HepG2 (cell line): ENCODE measurements at regions not wholly inside any gene's neighbourhood (a gene's known extent, or its start where the extent isn't known, plus 50 kb on each side); places are given as distances from the start of the nearest gene placed in this dataset.

Experiments
- ATAC-seq: fragments of 200-7000 bp; cut with Tn5 transposase; 3 replicates; pipeline ENCODE4 v1.9.1; 2020; ENCODE audit warnings: mild to moderate bottlenecking, moderate library complexity
- BruUV-seq: library from RNA; stranded (reverse); fragments of 400-500 nt; replicated peaks from 2 replicates; lab custom pipeline; 2021; lab: Mats Ljungman, UMichigan
- CTCF ChIA-PET: fragments of 300-600 bp; formaldehyde crosslinking; extraction: SDS; loops from one replicate; lab custom pipeline; 2021; ENCODE audit warnings: low total read pairs, inconsistent platforms, low intra/inter-chr PET ratio; lab: Yijun Ruan, JAX
- POLR2A ChIA-PET: fragments of 350-600 bp; sonication (Branson Sonifier 250); formaldehyde crosslinking; loops from one replicate; lab custom pipeline; 2020; ENCODE audit warnings: antibody characterized with exemption, inconsistent platforms; lab: Yijun Ruan, JAX
- DNase-seq: peaks from one replicate; pipeline ENCODE4 v3.0.0-alpha.2; 2015; ENCODE audit warnings: low spot score
- FAIRE-seq: peaks from 3 replicates; lab custom pipeline; 2011; peaks lifted over from hg19 to GRCh38; lab: Jason Lieb, UNC
- H2AFZ ChIP-seq: one replicate; pipeline ENCODE4 v1.6.1; 2011; ENCODE audit warnings: low read length, inconsistent platforms
- H3K27ac ChIP-seq: fragments of 300-600 bp; 3 replicates; pipeline ENCODE4 v1.8.0; 2011; ENCODE audit warnings: mixed run types, mild to moderate bottlenecking, mixed read lengths, low read length, inconsistent platforms; ENCODE audit not compliant: insufficient read depth; ENCODE audit errors: extremely low read length
- H3K27me3 ChIP-seq, 2 experiments: fragments of 200-600 bp in 1 of 2; 2 replicates in 1 of 2; 3 replicates in 1 of 2; pipeline versions ENCODE4 v1.6.0 to v1.8.0; 2011; ENCODE audit warnings: low read length in 2 of 2, mild to moderate bottlenecking in 2 of 2, moderate library complexity in 2 of 2, inconsistent platforms in 1 of 2; ENCODE audit not compliant: insufficient read depth in 2 of 2, control insufficient read depth in 1 of 2
- H3K36me3 ChIP-seq, 2 experiments: fragments of 200-600 bp in 1 of 2; replicated peaks in 1 of 2; 2 replicates in 1 of 2; 3 replicates in 1 of 2; pipeline versions ENCODE4 v1.5.1 to v1.8.0; 2011; ENCODE audit warnings: low read length in 2 of 2, inconsistent platforms in 1 of 2; ENCODE audit not compliant: insufficient read depth in 2 of 2, control insufficient read depth in 1 of 2
- H3K4me1 ChIP-seq: 2 replicates; pipeline ENCODE4 v1.5.1; 2012; ENCODE audit warnings: low read length, inconsistent platforms; ENCODE audit not compliant: insufficient read depth
- H3K4me2 ChIP-seq: 2 replicates; pipeline ENCODE4 v1.6.0; 2011; ENCODE audit warnings: low read depth, low read length, inconsistent platforms
- H3K4me3 ChIP-seq, 3 experiments: fragments of 200-600 bp in 1 of 3; sonication (generic), shearing (Covaris generic) in 1 of 3; replicated peaks in 1 of 3; 2 replicates each; pipeline ENCODE4 v1.5.1; 2011 to 2016; ENCODE audit warnings: low read length in 3 of 3, inconsistent platforms in 2 of 3, low read depth in 2 of 3, mild to moderate bottlenecking in 2 of 3, control low read depth in 1 of 3, mixed read lengths in 1 of 3; ENCODE audit not compliant: insufficient read depth in 1 of 3
- H3K79me2 ChIP-seq: one replicate; pipeline ENCODE4 v1.6.1; 2011; ENCODE audit warnings: low read length, inconsistent platforms; ENCODE audit not compliant: insufficient read depth
- H3K9ac ChIP-seq: 2 replicates; pipeline ENCODE4 v1.6.0; 2011; ENCODE audit warnings: mild to moderate bottlenecking, low read depth, low read length, inconsistent platforms; ENCODE audit not compliant: insufficient read depth
- H3K9me3 ChIP-seq: 2 replicates; pipeline ENCODE4 v1.5.1; 2012; ENCODE audit warnings: mild to moderate bottlenecking, low read length
- H4K20me1 ChIP-seq: 2 replicates; pipeline ENCODE4 v1.6.0; 2011; ENCODE audit warnings: inconsistent platforms, mild to moderate bottlenecking, low read length, moderate library complexity; ENCODE audit not compliant: insufficient read depth
- ATF7-NPFF ChIP-seq: sonication (generic); formaldehyde crosslinking; IDR thresholded peaks from 2 replicates; pipeline ENCODE4 v1.8.1; 2023; ENCODE audit warnings: mild to moderate bottlenecking, low read depth, missing genetic modification reagents, moderate library complexity
- CREBL2 ChIP-seq: sonication (generic); formaldehyde crosslinking; IDR thresholded peaks from 2 replicates; pipeline ENCODE4 v1.8.1; 2023; ENCODE audit warnings: missing genetic modification reagents, mild to moderate bottlenecking, borderline replicate concordance
- CSRNP2 ChIP-seq: sonication (generic); formaldehyde crosslinking; conservative IDR thresholded peaks from 2 replicates; pipeline ENCODE4 v1.8.0; 2022; ENCODE audit warnings: low read depth, missing genetic modification reagents
- CTCF ChIP-seq: sonication (generic); formaldehyde crosslinking; IDR thresholded peaks from 2 replicates; pipeline ENCODE4 v1.5.0; 2020; ENCODE audit warnings: mild to moderate bottlenecking, missing genetic modification reagents, moderate library complexity
- IKZF5 ChIP-seq: IDR thresholded peaks from 2 replicates; pipeline ENCODE4 v1.6.1; 2018; ENCODE audit warnings: missing genetic modification reagents, mild to moderate bottlenecking, missing compliant biosample characterization
- JDP2 ChIP-seq: sonication (generic); formaldehyde crosslinking; IDR thresholded peaks from 2 replicates; pipeline ENCODE4 v1.8.1; 2022; ENCODE audit warnings: missing genetic modification reagents, borderline replicate concordance
- MAFG ChIP-seq: sonication (generic); formaldehyde crosslinking; IDR thresholded peaks from 2 replicates; pipeline ENCODE4 v1.5.1; 2020; ENCODE audit warnings: mild to moderate bottlenecking, missing genetic modification reagents
- MED1 ChIP-seq: sonication (generic); formaldehyde crosslinking; IDR thresholded peaks from 2 replicates; pipeline ENCODE4 v1.4.0; 2020; ENCODE audit warnings: missing genetic modification reagents
- MTERF4 ChIP-seq: sonication (generic); formaldehyde crosslinking; IDR thresholded peaks from 2 replicates; pipeline ENCODE4 v1.8.0; 2023; ENCODE audit warnings: mild to moderate bottlenecking, missing genetic modification reagents
- RFXANK ChIP-seq: IDR thresholded peaks from 2 replicates; pipeline ENCODE4 v1.6.1; 2016
- SATB2 ChIP-seq: sonication (generic); formaldehyde crosslinking; IDR thresholded peaks from 2 replicates; pipeline ENCODE4 v1.5.0; 2020; ENCODE audit warnings: missing genetic modification reagents
- TOPORS ChIP-seq: sonication (generic); formaldehyde crosslinking; IDR thresholded peaks from 2 replicates; pipeline ENCODE4 v1.8.0; 2023; ENCODE audit warnings: mild to moderate bottlenecking, missing genetic modification reagents
- ZFYVE20 ChIP-seq: sonication (generic); formaldehyde crosslinking; IDR thresholded peaks from 2 replicates; pipeline ENCODE4 v1.8.0; 2023; ENCODE audit warnings: low read depth, mild to moderate bottlenecking, moderate library complexity, missing genetic modification reagents, borderline replicate concordance
- ZNF12 ChIP-seq: sonication (generic); formaldehyde crosslinking; IDR thresholded peaks from 2 replicates; pipeline ENCODE4 v1.5.0; 2020; ENCODE audit warnings: missing genetic modification reagents
- ZNF629 ChIP-seq: sonication (generic); formaldehyde crosslinking; conservative IDR thresholded peaks from 2 replicates; pipeline ENCODE4 v1.5.0; 2020; ENCODE audit warnings: missing genetic modification reagents
- ZNF737 ChIP-seq: sonication (generic); formaldehyde crosslinking; IDR thresholded peaks from 2 replicates; pipeline ENCODE4 v1.5.0; 2020; ENCODE audit warnings: missing genetic modification reagents, mild to moderate bottlenecking, borderline replicate concordance
- ZNF746 ChIP-seq: sonication (generic); formaldehyde crosslinking; IDR thresholded peaks from 2 replicates; pipeline ENCODE4 v1.8.0; 2022; ENCODE audit warnings: mild to moderate bottlenecking, missing genetic modification reagents
- WGBS: methylation state at CpG from one replicate; pipeline ENCODE4 v1.1.6; 2017; ENCODE audit warnings: low lambda C conversion rate; 5-methylcytosine and 5-hydroxymethylcytosine counted together
- in situ Hi-C: cut with HindIII; loops from 2 replicates; pipeline ENCODE4 v1.10.0; 2017; ENCODE audit warnings: low pct_unique_long_range_greater_than_20kb; ENCODE audit not compliant: extremely low pct_ligation_motif_present
- intact Hi-C: fragments of 100-400 bp; cut with micrococcal nuclease; formaldehyde crosslinking; loops from one replicate; pipeline ENCODE4 v1.10.0; 2022; ENCODE audit not compliant: unreplicated experiment

- intact Hi-C loops (no loop called here), in situ Hi-C loops (no loop called here)
- no peaks in the 10 kb centered on the region for H3K9me3 ChIP-seq
- H3K4me2 ChIP-seq, result no peak overlapping the region
- H3K9ac ChIP-seq, result no peak overlapping the region
- BruUV-seq, result no TSS peak
- ChIA-PET CTCF (no interaction called here), POLR2A (no interaction called here)
- no peaks in the 10 kb centered on the region for H3K4me1 ChIP-seq
- DNase-seq (no peak), FAIRE-seq (no peak), ATAC-seq (no peak)
- 2% methylated on average over 6 of the region's 6 CpGs for WGBS
- no peaks in the 10 kb centered on the region for H4K20me1 ChIP-seq
- H3K4me3 ChIP-seq, result no peak overlapping the region
- H3K27ac ChIP-seq, result no peak overlapping the region
- H2AFZ ChIP-seq, result no peak overlapping the region
- no peaks in the 10 kb centered on the region for H3K27me3 ChIP-seq
- H3K79me2 ChIP-seq, result no peaks in the 10 kb centered on the region
- no peak for TF ChIP-seq MAFG (CRISPR knock-in tag)
- TF ChIP-seq SATB2 (CRISPR knock-in tag), result no peak
- no peak for TF ChIP-seq MTERF4 (CRISPR knock-in tag)
- TF ChIP-seq CTCF (CRISPR knock-in tag), result no peak
- no peak for TF ChIP-seq RFXANK (CRISPR knock-in tag)
- no peak for TF ChIP-seq MED1 (CRISPR knock-in tag)
- TF ChIP-seq ATF7-NPFF (CRISPR knock-in tag), result no peak
- no peak for TF ChIP-seq ZNF12 (CRISPR knock-in tag)
- no peak for TF ChIP-seq JDP2
- no peak for TF ChIP-seq CSRNP2 (CRISPR knock-in tag)
- no peak for TF ChIP-seq ZNF737 (CRISPR knock-in tag)
- no peak for TF ChIP-seq ZFYVE20 (CRISPR knock-in tag)
- TF ChIP-seq ZNF746 (CRISPR knock-in tag), result no peak
- TF ChIP-seq TOPORS (CRISPR knock-in tag), result no peak
- no peak for TF ChIP-seq IKZF5 (CRISPR knock-in tag)
- TF ChIP-seq CREBL2 (CRISPR knock-in tag), result no peak
- no peak for TF ChIP-seq ZNF629
- H3K36me3 ChIP-seq, result no peaks in the 10 kb centered on the region
These were observed 256.7 kb upstream of the KCNH8 start for GRCh38 chr3:18891641-18892040.
